MCF 10A (cell line): ENCODE measurements at regions not wholly inside any gene's neighbourhood (a gene's known extent, or its start where the extent isn't known, plus 50 kb on each side); places are given as distances from the start of the nearest gene placed in this dataset.

Experiments used
- BruUV-seq: library from RNA; stranded (reverse); fragments of 400-500 nt; replicated peaks from 2 replicates; lab custom pipeline; 2021; lab: Mats Ljungman, UMichigan
- CTCF ChIA-PET: fragments of 300-600 bp; sonication (Branson Sonifier 250); formaldehyde crosslinking; extraction: SDS; loops from one replicate; lab custom pipeline; 2021; ENCODE audit warnings: antibody characterized with exemption, inconsistent platforms; lab: Yijun Ruan, JAX
- POLR2A ChIA-PET: fragments of 300-600, 350-650 bp; sonication (Branson Sonifier 250); formaldehyde crosslinking; extraction: SDS; loops from one replicate; lab custom pipeline; 2020; ENCODE audit warnings: antibody characterized with exemption, inconsistent platforms; lab: Yijun Ruan, JAX
- DNase-seq: peaks from one replicate; pipeline ENCODE4 v3.0.0-alpha.2; 2018; ENCODE audit not compliant: unreplicated experiment
- H3K27ac Mint-ChIP-seq: one replicate; pipeline ENCODE4 v1.8.0; 2022; ENCODE audit warnings: mild to moderate bottlenecking, low read depth, mixed read lengths; ENCODE audit not compliant: unreplicated experiment
- H3K27me3 Mint-ChIP-seq: one replicate; pipeline ENCODE4 v1.8.0; 2022; ENCODE audit warnings: mixed read lengths; ENCODE audit not compliant: insufficient read depth, unreplicated experiment
- H3K36me3 Mint-ChIP-seq: one replicate; pipeline ENCODE4 v1.8.0; 2022; ENCODE audit warnings: mild to moderate bottlenecking, moderate library complexity, mixed read lengths; ENCODE audit not compliant: insufficient read depth, unreplicated experiment
- H3K4me1 Mint-ChIP-seq: one replicate; pipeline ENCODE4 v1.8.0; 2022; ENCODE audit warnings: mixed read lengths; ENCODE audit not compliant: insufficient read depth, unreplicated experiment
- H3K4me3 Mint-ChIP-seq: one replicate; pipeline ENCODE4 v1.8.0; 2022; ENCODE audit warnings: mild to moderate bottlenecking, moderate library complexity, mixed read lengths; ENCODE audit not compliant: unreplicated experiment
- H3K9me3 Mint-ChIP-seq: one replicate; pipeline ENCODE4 v1.8.0; 2022; ENCODE audit warnings: mixed read lengths; ENCODE audit not compliant: unreplicated experiment
- intact Hi-C: fragments of 100-400 bp; cut with micrococcal nuclease; formaldehyde crosslinking; loops from 2 replicates; pipeline ENCODE4 v1.14.1; 2022
- TF ChIP-seq, protein P1 (sequence below): fragments of 200-600 bp; IDR thresholded peaks from one replicate; pipeline ENCODE4 v1.8.0; 2022; ENCODE audit warnings: antibody characterized with exemption, mild to moderate bottlenecking; ENCODE audit not compliant: unreplicated experiment

DNA sequence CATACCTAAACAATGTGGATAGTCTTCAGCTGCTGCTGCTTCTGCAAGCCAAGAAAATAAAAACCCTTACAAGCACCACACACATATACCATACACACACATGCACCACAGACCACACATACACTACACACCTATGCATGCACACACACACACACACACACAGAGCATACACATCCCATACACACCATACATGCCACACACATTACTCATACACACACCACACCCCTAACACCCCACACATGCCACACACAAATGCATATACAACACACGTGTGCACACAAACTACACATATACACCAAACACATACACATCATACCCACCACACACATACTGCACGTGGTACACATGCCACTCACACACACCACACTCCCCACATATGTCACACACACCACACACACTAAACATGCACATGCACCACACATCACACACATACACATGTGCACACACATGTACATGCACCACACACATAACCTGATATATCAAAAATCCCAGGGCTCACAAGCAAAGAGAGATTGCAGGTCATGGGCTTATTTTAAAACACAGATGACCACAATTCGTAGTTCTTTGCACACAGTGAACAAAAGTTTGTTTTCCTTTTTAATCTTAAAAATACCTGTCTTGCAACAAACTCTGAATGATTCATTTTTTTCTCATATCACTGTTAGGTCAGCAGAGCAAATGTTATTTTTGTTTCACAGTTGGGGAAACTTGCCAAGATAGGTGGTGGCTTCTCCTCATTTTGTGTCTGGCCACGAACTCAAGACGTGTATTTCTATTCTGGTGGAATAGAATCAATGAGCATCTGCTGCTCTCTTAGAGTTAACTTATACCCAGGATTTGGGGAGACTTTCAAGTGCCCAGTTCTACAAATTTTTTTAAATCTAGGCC is 456.6 kb downstream of the FGF9 start:
- intact Hi-C loops = no loop called here
- Mint-ChIP-seq H3K9me3 (no peaks in the 10 kb centered on the region), H3K4me1 (peaks cover 8% of the 10 kb centered on the region), H3K36me3 (no peaks in the 10 kb centered on the region), H3K27me3 (no peaks in the 10 kb centered on the region), H3K27ac (no peak overlapping the region), H3K4me3 (no peak overlapping the region)
- ChIA-PET CTCF (no interaction called here), POLR2A (no interaction called here)
- DNase-seq = no peak
- TF ChIP-seq, protein P1, sequence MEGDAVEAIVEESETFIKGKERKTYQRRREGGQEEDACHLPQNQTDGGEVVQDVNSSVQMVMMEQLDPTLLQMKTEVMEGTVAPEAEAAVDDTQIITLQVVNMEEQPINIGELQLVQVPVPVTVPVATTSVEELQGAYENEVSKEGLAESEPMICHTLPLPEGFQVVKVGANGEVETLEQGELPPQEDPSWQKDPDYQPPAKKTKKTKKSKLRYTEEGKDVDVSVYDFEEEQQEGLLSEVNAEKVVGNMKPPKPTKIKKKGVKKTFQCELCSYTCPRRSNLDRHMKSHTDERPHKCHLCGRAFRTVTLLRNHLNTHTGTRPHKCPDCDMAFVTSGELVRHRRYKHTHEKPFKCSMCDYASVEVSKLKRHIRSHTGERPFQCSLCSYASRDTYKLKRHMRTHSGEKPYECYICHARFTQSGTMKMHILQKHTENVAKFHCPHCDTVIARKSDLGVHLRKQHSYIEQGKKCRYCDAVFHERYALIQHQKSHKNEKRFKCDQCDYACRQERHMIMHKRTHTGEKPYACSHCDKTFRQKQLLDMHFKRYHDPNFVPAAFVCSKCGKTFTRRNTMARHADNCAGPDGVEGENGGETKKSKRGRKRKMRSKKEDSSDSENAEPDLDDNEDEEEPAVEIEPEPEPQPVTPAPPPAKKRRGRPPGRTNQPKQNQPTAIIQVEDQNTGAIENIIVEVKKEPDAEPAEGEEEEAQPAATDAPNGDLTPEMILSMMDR = no peak
- no TSS peak for BruUV-seq

DNA sequence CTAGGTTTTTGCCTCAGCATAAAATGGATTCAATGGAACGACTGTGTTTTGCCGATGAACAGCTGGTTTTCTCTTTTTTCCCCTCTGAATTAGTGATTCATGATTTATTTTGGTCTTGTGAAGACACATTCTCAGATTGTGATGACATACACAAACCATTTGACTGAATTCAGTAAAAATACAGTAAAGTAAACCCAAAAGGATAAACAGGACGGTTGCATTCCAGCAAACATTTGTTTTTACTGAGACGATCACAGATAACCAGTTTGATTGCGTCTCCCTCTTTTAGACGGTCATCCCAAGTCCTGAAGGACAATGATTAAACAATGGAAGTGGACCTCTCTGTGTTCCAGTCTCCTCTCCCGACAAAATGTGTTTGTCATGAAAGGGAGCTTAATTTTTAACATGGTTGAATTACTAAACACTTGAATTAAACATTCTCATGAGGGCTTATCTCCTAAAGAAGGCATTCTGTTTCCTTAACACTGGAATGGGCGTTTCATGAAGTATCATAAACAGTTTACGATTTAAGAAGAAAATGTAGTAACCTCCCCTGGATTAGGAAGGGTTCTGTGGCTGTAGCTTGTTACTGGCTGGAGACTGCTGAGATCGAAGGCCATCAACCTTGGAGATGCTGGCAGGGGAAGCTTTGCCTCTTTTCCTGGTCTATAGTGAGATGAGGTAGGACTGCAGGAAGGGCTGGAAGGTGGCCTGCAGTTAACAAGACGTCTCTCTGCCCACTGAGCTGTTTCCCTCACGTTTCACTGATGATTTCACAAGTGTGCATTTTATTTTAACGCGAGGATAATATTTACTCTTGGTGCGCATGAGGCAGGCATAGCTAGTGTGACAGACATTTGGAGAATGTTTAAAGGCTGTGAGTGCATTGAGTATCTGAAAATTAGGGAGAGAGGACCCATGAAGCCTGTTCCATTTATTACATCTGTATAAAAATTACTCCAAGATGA is 457.9 kb downstream of the FGF9 start:
- no TSS peak for BruUV-seq
- H3K27ac Mint-ChIP-seq = no peak overlapping the region
- H3K4me1 Mint-ChIP-seq = peaks cover 9% of the 10 kb centered on the region
- no peaks in the 10 kb centered on the region for H3K36me3 Mint-ChIP-seq
- no peaks in the 10 kb centered on the region for H3K9me3 Mint-ChIP-seq
- no peak overlapping the region for H3K4me3 Mint-ChIP-seq
- intact Hi-C loops = no loop called here
- no peak for DNase-seq
- POLR2A ChIA-PET = interaction anchor here (0.7 to 1.2 kb wide), 2 partner anchors 90 to 197 kb away, joined by 3 read pairs; no protein-coding TSS in a partner anchor
- TF ChIP-seq, protein P1 = no peak
- CTCF ChIA-PET = interaction anchor here (0.6 kb wide), 2 partner anchors 12 to 80 kb away, joined by 3 to 7 read pairs; no protein-coding TSS in a partner anchor
- H3K27me3 Mint-ChIP-seq = no peaks in the 10 kb centered on the region

- no peak overlapping the region for H3K4me3 Mint-ChIP-seq
- CTCF ChIA-PET = no interaction called here
- intact Hi-C loops = no loop called here
- H3K27ac Mint-ChIP-seq = no peak overlapping the region
- no peaks in the 10 kb centered on the region for H3K9me3 Mint-ChIP-seq
- H3K4me1 Mint-ChIP-seq = peaks cover 13% of the 10 kb centered on the region
- TF ChIP-seq, protein P1 = no peak
- H3K36me3 Mint-ChIP-seq = no peaks in the 10 kb centered on the region
- POLR2A ChIA-PET = interaction anchor here (0.7 to 1.2 kb wide), 2 partner anchors 9 to 89 kb away, joined by 3 to 4 read pairs; no protein-coding TSS in a partner anchor
- H3K27me3 Mint-ChIP-seq = no peaks in the 10 kb centered on the region
- BruUV-seq = no TSS peak
- no peak for DNase-seq
Observed at GRCh38 chr13:22130254-22130653, 459.4 kb downstream of the FGF9 start.

DNA sequence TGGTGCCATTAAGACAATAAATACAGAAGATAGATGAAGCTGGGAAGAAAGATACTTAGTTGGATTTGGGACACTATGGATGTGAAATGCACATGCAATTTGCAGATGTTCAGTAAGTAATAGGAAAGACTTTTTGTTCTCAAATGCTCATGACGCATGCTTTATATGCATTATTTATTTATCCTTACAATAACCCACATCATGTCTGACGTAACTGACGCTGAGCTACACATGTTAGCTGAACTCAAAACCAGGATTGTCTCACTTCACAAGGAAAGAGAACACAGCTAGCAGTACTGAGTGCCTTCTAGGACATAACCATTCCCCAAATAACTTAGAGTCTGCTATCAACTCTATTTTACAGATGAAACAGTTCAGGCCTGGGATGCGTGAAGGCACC is 463.4 kb downstream of the FGF9 start:
- H3K9me3 Mint-ChIP-seq = no peaks in the 10 kb centered on the region
- no peak for DNase-seq
- TF ChIP-seq, protein P1 = no peak
- intact Hi-C loops = no loop called here
- H3K36me3 Mint-ChIP-seq = no peaks in the 10 kb centered on the region
- H3K27ac Mint-ChIP-seq = no peak overlapping the region
- no peak overlapping the region for H3K4me3 Mint-ChIP-seq
- no TSS peak for BruUV-seq
- ChIA-PET POLR2A (no interaction called here), CTCF (interaction anchor here (0.6 kb wide), 1 partner anchor 473 kb away, joined by 4 read pairs; no protein-coding TSS in a partner anchor)
- no peaks in the 10 kb centered on the region for H3K27me3 Mint-ChIP-seq
- peaks cover 20% of the 10 kb centered on the region for H3K4me1 Mint-ChIP-seq
